ENCODE measurements at regions not wholly inside any gene's neighbourhood (a gene's known extent, or its start where the extent isn't known, plus 50 kb on each side); places are given as distances from the start of the nearest gene placed in this dataset.

- TF ChIP-seq CTCF (conservative IDR thresholded peaks at IDR 0.05; ENCODE audit: low read depth in 2 of 2) (no peak), POLR2AphosphoS5 (IDR thresholded peaks at IDR 0.05; ENCODE audit: low read depth) (no peak), EZH2phosphoT487 (IDR thresholded peaks at IDR 0.05; ENCODE audit: unreplicated experiment) (no peak), CREB1 (CRISPR knock-in tag; IDR thresholded peaks at IDR 0.05; ENCODE audit: low read depth) (no peak), REST (IDR thresholded peaks at IDR 0.05; ENCODE audit: unreplicated experiment) (no peak), EZH2 (IDR thresholded peaks at IDR 0.05; ENCODE audit: low read depth, unreplicated experiment) (no peak), ZNF331 (CRISPR knock-in tag; IDR thresholded peaks at IDR 0.05; ENCODE audit: low read depth) (no peak), STAT1 (IDR thresholded peaks at IDR 0.05; ENCODE audit: unreplicated experiment) (no peak), ZNF462 (CRISPR knock-in tag; IDR thresholded peaks at IDR 0.05) (no peak), JUNB (IDR thresholded peaks at IDR 0.05; ENCODE audit: unreplicated experiment) (no peak), ETS1 (IDR thresholded peaks at IDR 0.05) (no peak), ZNF114 (CRISPR knock-in tag; IDR thresholded peaks at IDR 0.05) (no peak), NANOG (IDR thresholded peaks at IDR 0.05; ENCODE audit: borderline replicate concordance) (no peak)
Observed at GRCh38 chr2:64223055-64223454, 78.8 kb upstream of the PELI1 start.

Data from GM23338 (cell line).